LHCN-M2 (cell line): ENCODE measurements at regions not wholly inside any gene's neighbourhood (a gene's known extent, or its start where the extent isn't known, plus 50 kb on each side); places are given as distances from the start of the nearest gene placed in this dataset.
"Not testable (repeated sequence)": the region's sequence is repeated elsewhere in the genome, so short reads cannot be mapped to it uniquely, and the experiment has no call there.

Source experiments
- DNase-seq: peaks from one replicate; pipeline ENCODE4 v3.0.0-alpha.2; 2012; ENCODE audit warnings: low read depth

DNA sequence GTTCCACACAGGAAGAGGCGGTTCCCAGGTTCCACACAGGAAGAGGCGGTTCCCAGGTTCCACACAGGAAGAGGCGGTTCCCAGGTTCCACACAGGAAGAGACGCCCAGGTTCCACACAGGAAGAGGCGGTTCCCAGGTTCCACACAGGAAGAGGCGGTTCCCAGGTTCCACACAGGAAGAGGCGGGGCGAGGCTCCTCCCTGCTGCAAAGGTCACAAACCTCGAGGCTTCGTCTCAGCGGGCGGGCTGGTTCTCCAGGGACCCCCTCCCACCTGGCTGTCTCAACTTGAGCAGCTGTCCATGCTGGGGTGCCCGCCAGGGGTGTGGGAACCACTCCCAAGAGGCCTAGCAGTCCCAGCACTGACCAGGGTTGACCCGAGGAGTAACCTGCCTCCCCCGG, 94.3 kb upstream of the RUFY1 start:
- not testable (repeated sequence) for DNase-seq

DNA sequence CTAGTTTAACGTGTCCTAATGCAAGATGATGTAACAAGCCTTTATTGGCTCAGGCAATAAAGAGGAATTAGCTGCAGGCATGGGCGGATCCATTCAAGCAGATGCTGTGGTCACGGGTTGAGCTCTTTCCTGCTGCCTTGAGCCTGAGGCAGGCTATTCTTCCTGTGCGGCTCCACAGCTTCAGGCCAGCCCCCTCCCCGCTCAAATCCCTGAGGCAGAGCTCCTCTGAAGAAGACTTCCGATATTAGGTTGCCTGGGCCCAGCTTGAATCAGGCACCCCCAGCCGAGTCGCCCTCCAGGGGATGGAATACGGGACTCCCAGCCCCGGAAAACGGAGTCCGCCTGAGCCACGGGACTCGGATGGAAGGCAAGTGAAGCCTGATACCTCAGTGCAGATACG, 95.0 kb upstream of the RUFY1 start:
- DNase-seq, result no peak

DNA sequence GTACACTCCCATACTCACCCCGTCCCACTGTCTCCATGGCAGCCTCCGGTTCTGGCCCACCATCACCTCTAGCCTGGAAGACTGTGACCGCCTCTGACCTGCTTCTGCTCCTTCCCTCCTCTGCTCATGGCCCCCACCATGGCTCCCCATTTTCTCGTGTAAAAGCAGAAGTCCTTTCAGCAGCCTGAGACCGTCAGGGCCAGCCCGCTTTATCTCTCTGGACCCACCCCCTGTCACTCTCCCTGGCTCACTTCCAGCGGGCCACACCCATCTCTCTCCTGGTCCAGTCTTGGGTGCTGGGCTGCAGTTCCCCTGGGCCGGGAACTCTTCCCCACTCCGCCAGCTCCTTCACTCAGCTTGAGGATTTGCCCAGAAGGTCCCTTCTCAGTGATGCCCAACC, 96.0 kb upstream of the RUFY1 start:
- DNase-seq, result no peak

DNA sequence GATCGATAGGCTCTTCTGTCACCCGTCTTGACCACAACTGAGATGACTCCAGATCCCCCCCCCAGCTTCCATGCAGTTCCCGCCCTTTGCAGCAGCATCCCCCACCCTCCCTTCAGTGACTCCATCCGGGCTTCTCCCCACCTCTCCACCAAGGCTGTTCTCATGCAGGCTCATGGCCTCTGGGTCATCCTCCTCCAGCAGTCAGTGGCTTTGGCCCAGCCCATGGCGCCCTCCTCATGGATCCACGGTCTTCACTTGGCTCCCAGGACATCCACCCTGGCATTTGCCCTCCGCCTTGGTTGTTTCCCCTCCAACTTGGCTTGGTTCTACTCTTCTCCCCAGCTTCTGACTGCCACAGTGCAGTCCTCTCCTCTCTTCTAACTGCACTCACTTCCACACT, 96.7 kb upstream of the RUFY1 start:
- no peak for DNase-seq

DNA sequence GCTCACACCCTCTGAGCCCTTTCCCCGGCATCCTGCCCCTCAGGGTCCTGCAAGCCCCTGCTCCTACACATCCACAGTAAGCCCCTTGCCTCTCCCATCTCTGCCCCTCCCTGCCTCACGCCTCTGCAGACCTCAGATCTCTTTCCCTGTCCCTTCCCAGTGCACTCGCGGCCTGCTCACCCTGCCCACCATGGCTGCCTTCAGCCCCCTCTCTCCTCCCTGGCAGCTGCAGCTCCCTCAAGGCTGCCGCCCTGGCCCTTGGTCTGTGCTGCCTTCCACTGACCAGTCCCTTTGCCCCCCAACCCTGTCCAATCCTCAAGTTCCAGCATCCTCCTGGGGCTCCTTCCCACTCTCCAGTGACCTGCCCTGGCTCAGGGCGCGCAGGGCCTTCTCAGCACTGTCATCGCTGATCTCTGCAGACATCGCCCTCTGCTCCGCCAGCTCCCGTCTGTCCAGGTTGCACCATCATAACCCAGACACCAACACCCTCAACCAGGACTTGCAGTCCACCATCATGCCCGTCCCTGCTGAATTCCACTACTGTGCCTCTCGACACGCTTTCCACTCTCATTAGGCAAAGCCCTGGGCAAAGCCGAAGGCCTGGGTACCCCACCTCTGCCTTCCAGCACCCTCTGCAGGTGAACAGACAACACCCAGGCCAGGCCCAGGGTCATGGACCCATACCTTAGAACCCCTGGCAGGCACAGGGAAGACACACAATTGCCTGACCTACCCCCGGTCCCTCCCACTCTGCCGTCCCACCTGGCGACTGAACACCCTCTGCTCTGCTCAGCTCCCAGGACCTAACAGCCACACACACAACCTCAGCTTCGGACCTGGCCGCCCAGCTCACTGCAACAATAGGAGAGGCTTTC, 97.8 kb upstream of the RUFY1 start:
- no peak for DNase-seq

DNA sequence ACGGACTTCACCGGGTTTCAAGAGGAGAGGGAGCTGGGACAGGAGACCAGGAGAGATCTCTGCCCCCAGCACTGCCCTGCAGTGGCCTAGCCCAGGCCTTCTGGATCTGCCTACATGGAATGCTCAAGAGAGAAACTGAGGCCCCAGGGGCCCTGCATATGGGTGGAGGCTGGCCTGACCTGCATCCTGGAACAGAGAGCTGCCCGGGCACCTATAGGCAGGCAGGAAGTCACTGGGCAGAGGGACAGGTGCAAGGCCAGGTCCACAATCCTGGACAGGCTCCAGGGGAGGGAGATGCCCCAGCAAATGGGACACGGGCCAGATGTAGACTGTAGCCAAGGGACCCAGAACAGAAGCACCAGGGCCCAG, 98.5 kb upstream of the RUFY1 start:
- no peak for DNase-seq

DNA sequence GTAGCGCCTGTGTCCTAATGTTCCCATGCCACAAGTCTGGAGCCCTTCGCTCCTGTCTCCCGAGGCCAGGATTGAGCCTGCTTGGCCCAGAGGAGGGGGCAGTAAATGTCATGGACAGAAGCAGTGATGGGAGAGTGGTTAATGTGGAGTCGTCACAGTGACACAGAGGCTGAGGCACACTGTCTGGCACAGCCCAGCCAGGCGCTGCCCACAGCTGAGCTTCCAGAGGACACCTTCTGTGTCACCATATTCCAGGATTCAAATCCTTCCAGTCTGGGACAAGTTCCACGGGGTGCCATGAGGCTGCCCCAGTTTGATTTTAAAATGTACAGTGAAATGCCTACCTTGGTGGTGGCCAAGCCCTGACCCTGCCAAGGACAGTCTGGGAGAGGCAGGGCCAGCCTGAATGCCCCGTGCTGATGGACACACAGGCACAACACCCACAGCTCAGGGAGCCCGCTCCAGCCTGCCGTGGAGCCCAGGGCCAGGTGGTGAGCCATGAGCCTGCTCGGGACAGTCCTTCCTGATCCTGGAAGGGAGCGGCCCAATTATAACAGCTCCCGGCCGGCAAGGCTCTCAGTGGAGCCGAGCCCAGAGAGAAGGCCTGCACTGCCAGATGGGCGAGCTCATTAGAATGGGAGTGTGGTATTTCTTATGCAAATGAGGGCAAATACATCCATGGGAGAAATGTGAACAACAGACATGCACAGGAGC, 99.1 kb upstream of the RUFY1 start:
- no peak for DNase-seq

DNA sequence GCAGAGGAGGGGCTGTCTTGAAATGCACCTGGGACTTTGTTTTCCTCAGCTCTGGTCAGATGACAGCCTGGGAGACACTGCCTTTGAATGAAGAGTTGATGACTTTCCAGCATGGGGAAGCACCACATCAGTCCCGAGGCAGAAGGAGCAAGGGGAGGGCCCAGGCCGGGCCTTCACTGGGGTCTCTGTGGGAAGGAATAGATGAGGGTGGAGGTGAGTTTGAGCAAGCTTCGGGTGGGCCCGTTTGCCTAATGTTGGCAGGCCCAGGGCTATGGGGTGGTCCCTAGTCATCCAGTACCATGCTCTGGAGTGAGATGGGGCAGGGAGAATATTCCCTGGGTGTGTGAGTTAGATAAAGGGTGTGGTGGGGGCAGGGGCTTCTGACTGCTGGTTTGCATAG, 100.4 kb upstream of the RUFY1 start:
- not testable (repeated sequence) for DNase-seq

DNA sequence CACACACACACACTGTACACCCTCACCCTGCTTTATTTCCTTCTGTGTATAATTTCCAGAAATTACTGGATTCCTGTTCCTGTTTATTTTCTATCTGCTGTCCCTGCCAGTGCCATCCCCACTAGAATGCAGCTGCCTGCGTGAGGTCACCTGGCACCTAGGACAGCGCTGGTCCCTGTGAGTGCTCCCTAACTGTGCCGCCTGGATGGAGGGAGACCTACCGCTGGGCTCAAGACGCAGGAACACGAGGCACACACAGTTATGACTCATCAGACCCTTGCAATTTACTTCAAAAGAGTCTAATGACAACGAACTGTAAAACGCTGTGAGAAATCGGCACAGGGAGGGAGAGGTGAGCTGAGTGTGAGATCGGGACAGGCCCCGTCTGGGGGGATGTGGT, 102.1 kb upstream of the RUFY1 start:
- DNase-seq, result not testable (repeated sequence)

DNA sequence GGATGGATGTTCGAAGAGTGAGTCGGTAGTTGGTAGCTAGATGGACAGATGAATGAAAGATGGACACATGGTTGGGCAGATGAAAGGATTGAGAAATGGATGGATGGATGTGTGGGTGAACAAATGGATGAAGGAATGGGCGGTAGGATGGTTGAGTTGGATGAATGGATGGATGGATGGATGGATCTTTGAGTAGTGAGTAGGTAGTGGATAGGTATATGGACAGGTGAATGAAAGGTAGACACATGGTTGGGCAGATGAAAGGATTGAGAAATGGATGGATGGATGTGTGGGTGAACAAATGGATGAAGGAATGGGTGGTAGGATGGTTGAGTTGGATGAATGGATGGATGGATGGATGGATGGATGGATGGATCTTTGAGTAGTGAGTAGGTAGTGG, 97.0 kb upstream of the ADAMTS2 start:
- not testable (repeated sequence) for DNase-seq

DNA sequence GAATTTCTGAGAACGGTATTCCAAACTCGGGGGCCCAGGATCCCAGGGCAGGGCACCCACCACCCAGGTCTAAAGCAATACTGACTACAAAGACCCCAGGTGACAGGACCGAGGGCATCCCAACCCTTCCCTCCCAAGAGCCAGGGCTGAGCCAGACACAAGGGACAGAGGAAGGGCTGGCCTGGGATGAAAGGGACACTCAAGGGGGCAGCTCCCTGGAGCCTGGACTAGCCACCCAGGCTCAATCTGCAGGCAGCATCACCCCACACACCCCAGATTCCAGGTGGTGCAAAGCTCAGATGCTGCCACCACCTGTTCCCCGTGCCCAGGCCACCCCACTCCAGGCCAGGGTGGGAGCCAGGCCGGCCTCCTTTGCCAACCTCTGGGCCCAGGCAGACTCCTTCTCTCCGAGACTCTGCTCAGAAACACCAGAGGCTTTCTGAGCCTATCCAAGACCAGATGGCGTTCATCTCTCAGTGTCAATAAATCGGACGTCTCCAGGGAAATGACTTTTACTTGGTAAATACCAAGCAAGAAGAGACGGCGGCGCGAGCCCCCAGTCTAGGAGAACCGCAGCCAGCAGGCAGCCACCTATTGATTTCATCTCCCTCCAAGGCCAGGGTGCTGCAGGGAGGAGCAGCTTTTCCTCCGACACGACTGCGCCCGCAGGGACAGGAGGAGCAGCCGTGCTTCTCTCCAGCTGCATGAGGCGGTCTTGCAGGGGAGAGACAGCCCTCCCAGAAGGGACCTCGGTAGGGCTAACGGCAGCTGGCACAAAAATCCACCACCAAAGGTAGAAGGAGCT, 94.1 kb upstream of the ADAMTS2 start:
- DNase-seq, result no peak

DNA sequence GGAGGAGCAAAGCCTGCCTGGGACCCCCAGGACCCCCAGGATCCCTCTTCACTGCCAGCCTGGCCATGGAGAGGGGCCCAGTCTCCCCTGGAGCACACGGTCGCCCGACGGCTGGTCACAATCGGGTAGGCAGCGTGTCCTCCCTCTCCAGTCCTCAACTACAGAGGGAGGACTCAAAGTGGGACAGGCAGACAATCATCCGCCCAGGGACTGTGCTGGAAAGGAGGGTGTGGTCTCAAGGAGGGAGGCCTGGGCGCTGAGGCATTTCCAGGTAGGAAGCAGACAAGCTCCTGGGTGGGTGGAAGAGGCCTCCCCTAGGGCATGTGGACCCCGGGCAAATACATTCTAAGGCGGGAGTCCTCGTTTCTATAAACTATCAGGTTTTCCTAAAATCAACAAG, 93.2 kb upstream of the ADAMTS2 start:
- DNase-seq, result no peak

DNA sequence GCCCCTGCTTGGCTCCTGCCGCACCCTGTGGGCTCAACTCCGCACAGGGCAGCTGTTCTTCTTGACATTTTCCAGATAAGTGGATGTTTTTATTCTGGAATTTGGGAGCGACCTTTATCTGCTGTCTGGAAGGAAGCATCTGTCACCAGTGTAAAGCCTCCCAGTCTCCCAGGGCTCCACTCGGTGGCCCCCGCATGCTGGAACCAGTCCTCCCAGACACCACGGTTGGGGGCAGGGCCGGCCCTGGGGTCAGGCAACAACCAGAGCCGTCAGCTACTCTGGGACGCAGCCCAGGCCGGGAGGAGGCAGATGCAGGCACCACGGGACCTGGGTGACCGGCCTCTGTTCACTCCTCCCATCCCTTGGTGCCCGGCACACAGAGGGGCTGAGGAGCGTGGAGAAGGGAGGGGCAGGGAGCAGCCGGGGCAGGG, 92.8 kb upstream of the ADAMTS2 start:
- no peak for DNase-seq

DNA sequence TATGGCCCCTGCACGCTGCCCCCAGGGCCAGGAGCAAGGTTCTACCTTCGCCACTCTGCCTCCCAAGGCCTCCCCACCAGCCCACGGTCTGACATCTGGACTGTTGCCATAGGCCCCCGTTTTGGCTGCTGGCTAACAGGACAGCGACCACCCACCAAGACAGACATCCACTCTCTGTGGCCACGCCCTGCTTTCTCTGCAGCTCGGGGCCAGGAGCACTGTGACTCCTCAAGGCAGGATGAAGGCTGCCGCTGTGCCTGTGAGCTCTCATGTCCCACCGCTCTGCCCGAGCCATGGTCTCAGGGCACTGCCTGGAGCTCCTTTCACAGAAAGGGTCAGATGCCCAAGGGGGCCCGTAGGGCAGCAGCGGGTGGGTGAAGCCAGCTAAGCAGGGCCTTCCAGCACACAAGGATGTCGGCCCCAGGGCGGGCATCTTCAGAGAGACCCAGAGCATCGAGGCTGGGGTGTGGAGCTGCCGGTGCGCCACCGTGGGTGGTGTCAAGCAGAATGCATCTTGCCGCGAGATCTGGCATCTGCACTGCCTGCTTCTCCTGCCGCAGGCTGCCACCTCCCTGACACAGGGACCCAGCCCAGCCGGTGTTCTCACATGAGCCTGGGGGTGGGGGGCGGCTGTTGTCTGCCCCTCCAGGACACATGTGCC, 92.2 kb upstream of the ADAMTS2 start:
- no peak for DNase-seq

DNA sequence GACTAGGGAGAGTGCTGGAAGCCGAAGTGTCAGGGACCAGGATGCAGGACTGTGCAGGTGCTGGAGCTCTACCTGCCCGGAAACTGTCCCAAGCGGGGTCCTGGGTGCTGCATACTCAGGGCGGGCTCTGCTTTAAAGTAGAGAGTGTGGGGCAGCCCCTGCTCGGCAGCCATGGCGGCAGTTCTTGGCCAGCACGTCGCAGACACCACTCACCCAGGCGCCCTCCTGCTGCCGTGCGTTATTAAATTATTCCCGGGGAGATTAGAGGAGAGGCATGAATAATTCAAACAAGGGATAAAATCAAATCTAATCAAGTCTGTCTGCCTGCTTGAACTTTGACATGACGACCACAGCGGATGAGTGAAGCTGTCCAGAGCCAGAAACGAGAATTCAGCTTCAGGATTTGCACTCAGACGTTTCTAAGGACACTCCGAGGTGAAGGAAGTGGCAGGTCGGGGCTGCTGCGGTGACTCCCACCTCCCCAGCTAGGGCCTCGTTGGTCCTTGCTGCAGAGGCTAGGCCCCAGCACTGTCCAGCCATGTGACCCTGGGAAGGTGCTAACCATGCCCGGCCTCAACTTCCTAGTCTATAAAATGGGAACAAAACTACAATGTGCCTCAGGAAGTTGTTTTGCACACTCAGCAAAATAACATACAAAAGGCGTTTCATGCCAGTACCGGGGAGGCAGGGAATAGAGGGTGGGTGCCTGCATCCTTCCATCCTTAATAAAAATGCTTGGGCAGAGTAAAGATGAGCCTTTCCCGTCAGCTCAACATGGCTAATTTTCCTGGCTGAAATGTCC, 91.3 kb upstream of the ADAMTS2 start:
- no peak for DNase-seq

DNA sequence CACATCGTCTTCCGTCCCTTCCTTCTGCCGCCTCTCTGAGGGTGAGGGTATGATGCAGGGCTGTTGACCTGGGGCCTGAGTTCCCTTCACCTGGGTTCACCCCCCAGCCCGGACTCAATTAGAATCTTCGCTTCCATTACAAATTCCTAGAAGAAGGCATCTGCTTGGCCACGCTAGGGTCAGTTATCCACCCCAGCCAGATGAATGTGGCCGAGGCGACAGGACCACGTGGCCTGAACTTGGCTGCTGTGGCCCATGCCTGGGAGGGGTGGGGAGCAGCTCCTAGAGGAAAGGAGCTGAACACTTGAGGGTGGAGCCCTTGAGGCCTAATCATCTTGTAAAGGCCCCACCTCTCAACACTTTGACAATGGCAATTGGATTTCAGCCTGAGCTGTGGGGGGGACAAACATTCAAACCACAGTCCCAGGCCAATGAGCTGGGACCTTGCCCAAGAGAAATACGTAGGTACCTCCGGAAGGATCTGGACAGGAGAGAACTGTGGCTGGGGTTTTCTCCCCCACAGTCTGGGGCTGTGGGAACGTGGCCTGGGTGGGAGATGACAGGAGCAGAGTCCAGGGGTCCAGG, 90.6 kb upstream of the ADAMTS2 start:
- no peak for DNase-seq

DNA sequence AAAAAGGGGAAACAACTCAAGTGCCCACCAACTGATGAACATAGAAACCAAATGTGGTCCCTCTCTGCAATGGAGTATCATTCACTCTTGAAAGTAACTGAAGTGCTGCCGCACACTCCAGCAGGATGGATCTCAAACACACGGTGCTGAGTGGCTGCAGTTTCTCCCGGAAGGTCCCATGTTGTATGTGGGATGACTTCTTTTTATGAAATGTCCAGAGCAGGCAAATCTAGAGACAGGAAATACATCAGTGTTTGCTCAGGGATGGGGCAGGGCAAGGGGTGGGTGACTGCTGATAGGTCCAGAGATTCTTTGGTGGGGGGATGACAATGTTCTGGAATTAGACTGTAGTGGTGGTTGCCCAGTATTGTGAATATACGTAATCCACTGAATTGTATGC, 89.9 kb upstream of the ADAMTS2 start:
- no peak for DNase-seq

DNA sequence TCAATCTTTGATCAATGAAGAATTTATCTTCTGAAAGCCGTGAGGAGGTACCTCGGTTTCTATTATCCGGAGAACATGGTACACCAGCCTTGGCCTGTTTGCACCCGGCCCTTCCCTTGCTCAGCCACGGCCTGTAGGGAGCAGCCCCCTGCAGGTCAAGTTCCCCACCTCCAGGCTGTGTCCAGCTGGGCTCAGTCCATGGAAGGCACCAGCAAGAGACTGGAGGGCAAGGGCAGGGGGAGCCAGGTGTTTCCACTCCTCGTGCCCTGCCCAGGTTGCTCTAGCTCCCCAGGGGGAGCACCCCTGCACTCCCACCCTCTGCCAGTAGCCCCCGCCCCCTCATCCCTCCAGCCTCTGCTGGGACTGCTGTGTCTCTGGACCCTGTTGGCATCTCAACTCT, 87.3 kb upstream of the ADAMTS2 start:
- DNase-seq, result no peak

DNA sequence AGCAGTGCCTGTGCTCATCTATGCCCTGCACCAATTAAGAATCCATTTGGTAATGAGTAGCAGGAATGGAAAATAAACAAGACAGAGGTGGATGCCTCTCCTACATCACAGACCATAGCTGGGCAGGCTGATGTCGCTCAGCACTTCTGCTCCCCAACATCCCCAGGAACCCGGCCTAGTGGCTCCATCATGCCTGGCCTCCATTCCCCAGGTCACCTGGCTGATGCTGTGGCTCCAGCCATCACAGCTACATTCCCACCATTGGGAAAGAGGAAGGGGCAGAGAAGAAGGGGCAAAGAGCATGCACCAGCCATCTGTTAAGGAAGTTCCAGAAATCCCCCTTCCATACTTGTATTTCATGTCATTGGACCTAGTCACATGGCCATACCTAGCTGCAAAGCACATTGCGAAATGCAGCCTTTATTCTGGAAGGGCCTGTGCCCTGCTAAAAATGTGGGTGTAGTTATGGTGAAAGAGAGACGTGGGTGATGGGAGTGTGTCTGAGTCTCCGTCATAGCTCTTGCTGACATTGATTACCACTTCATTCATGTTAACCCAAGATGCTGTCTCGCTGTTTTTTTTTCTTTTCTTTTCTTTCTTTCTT, 86.1 kb upstream of the ADAMTS2 start:
- no peak for DNase-seq
